GM21529 (cell line): ENCODE measurements at regions not wholly inside any gene's neighbourhood (a gene's known extent, or its start where the extent isn't known, plus 50 kb on each side); places are given as distances from the start of the nearest gene placed in this dataset.
"Not testable (repeated sequence)": the region's sequence is repeated elsewhere in the genome, so short reads cannot be mapped to it uniquely, and the experiment has no call there.

Source experiments
- ATAC-seq: cut with Tn5 transposase; IDR thresholded peaks from one replicate; pipeline ENCODE4 v1.9.1; 2021; ENCODE audit not compliant: unreplicated experiment

GRCh38 chr18:4797002-4797685, 342.0 kb upstream of the DLGAP1 start:
- no peak for ATAC-seq

DNA sequence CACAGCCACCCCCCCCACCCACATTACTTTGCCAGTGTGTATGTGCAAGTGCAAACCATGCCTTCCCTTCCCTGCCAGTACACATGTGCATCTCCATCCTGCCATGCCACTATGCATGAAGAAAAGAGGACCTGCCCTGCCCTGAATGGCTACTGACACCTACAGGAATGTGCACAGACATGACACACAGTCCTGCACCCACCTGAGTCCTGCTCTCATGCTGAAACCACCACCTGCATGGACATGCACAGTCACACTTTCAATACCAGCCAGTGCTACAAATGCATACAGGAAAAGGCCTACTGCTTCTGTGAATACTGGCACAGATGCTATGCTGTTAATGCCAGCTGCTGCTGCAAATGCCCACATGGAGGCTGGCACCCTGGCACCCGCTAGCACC, 334.4 kb upstream of the DLGAP1 start:
- no peak for ATAC-seq

- no peak for ATAC-seq
Observed at GRCh38 chr18:4781873-4782272, 326.8 kb upstream of the DLGAP1 start.

- ATAC-seq, result no peak
Observed at GRCh38 chr18:4765401-4765800, 310.3 kb upstream of the DLGAP1 start.

DNA sequence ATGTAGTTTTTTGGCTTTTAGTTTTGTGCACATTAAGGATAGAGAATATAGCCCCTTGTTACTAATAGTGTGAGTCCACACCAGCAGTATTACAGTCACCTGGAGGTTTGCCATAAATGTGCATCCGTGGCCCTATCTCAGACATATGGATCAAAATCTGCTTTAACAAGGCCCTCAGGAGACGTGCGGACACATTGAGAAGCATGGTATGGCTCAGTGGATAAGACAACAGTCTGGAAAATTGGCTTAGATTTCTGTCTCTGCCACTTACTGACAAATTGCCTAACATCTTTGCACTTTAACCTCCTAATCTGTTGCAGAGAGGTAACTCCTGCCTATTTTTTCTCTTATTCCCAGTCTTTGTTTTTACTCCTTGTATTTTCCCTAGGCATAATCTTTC, 307.2 kb upstream of the DLGAP1 start:
- ATAC-seq, result no peak

GRCh38 chr18:4758980-4759379, 303.9 kb upstream of the DLGAP1 start:
- no peak for ATAC-seq

GRCh38 chr18:4755848-4756247, 300.7 kb upstream of the DLGAP1 start:
- peak; percentile 51 for ATAC-seq

DNA sequence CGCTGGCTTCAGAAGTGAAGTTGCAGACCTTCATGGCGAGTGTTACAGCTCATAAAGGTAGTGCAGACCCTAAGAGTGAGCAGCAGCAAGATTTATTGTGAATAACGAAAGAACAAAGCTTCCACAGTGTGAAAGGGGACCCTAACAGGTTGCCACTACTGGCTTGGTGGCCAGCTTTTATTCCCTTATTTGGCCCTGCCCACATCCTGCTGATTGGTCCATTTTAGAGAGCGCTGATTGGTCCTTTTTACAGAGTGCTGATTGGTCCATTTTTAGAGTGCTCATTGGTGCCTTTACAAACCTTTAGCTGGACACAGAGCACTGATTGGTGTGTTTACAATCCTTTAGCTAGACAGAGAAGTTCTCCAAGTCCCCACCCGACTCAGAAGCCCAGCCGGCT, 298.0 kb upstream of the DLGAP1 start:
- not testable (repeated sequence) for ATAC-seq

DNA sequence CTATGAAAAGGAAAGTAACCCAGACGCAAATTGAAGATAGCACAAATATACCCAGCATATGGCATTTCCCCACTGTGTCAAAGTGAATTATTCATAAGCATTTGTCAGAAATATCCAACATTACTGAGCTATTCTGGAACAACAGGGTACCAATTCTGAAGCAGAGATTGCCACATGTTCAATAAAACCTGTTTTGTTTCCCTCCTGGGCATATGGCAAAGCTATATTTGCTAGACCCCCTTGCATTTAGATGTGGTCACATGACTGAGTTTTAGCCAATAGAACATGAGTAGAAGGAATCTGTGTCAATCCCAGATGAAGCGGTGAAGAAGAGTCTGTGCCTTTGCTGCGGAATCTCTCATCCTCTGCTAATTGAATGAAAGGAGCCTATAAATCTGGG, 296.4 kb upstream of the DLGAP1 start:
- no peak for ATAC-seq

GRCh38 chr18:4750393-4751346, 295.6 kb upstream of the DLGAP1 start:
- ATAC-seq, result no peak

- no peak for ATAC-seq
Observed at GRCh38 chr18:4748975-4749374, 293.9 kb upstream of the DLGAP1 start.

DNA sequence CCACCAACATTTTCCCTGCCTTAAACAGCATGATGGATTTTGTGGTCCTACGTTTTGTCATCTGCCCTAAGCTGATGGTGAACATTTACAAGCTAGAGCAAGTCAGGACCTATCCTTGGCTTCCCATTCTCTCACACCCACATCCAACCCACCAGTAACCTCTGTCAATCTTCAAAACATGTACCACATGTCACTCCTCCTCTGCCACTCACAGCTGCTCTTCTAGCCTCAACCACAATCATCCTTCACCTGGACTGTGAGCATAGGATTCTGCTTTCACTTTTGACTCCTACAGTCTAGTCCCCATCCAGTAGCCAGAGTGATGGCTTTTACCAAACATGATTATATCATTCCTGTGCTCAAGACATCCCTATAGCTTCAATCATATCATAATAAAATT, 279.8 kb upstream of the DLGAP1 start:
- ATAC-seq, result no peak

GRCh38 chr18:4734021-4734420, 278.9 kb upstream of the DLGAP1 start:
- no peak for ATAC-seq

DNA sequence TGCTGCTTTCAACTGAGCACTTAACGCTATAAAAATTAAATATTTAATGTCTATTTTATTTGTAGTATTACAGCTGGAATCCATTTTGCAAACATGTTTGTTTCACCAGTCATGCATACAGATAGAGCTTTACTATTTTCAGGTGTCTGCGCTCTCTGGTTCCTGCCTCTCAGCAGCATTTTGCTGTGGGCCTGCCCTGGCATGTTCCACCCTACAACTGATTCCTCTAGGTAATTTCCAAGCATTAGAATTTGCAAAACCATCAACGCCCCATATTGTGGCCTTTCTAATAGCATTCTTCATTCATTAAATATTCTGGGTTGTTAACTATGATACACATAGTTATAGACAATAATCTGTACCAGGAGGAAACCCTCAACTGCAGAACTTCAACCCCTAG, 266.4 kb upstream of the DLGAP1 start:
- no peak for ATAC-seq

DNA sequence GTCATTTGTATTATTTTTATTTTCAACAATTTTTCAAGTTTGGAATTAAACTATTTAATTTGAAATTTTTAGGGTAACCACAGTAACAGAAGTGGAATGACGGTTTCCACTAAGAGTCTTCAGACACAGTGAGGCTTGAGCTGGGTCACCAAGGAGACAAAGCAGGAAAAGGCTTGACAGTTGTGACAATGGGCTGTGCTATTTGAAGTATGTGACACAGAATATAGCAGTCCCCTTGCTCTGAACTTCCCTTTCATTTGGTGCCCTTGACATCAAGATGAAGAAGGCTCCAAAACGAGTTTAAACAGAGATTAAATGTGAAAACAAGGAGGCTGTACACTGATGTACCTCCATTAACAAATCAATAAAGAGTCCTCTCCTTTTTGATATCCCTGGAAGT, 265.4 kb upstream of the DLGAP1 start:
- no peak for ATAC-seq

- ATAC-seq, result no peak
Observed at GRCh38 chr18:4705894-4706293, 250.8 kb upstream of the DLGAP1 start.

DNA sequence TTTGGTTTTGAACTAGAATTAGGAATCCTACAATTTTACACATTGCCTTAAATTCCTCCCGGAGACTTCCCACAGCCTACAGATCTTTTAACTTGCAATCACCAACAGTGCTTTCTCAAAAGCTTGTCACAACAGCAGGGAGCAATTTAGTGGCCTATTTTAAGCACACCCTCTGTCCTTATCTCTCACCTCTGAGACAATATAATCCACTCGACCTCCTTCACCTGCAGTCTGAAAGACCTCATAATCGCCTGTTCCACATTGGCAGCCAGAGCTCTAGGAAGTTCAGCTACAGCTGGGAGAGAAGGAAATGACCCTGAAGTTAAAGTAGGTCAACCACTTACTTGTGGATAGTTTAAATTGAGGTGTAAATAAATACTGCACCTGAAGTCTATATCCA, 249.7 kb upstream of the DLGAP1 start:
- no peak for ATAC-seq

DNA sequence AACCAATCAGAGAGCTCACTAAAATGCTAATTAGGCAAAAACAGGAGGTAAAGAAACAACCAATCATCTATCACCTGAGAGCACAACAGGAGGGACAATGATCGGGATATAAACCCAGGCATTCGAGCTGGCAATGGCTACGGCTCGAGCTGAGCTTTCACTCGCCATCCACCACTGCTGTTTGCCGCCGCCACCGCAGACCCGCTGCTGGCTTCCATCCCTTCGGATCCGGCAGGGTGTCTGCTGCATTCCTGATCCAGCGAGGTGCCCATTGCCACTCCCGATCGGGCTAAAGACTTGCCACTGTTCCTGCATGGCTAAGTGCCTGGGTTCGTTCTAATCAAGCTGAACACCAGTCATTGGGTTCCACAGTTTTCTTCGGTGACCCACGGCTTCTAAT, 236.7 kb upstream of the DLGAP1 start:
- no peak for ATAC-seq

GRCh38 chr18:4678685-4679084, 223.6 kb upstream of the DLGAP1 start:
- not testable (repeated sequence) for ATAC-seq

- no peak for ATAC-seq
Observed at GRCh38 chr18:4677006-4677405, 221.9 kb upstream of the DLGAP1 start.

DNA sequence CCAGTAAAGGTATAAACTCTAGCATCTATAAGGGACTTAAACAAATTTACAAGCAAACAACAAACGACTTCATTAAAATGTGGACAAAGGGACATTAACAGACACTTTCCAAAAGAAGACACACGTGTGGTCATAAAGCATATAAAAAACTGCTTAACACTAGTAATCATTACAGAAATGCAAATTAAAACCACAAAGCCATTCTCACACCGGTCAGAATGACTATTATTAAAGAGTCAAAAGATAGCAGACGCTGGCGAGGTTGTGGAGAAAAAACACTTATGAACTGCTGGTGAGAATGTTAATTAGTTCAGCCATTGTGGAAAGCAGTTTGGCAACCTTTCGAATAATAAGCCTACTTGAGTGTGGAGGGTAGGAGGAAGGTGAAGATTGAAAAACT, 217.1 kb upstream of the DLGAP1 start:
- ATAC-seq, result no peak

DNA sequence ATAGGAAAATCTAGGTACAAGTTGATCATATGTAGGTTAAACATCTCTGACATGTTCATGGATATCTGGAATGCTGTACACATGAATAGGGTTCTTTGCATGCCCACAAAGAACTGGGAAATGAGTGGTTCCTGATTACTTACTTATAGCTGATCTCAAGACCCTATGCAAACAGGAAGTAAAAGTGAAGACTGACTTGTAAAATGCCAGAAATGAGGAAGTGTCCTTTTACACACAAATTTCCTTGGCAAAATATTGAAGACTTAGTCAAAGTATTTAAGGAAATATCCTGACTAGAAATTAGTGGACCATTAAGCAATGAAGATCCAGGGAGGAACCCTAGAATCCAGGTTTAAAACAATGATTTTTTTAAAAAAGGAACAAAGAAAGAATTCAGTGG, 203.7 kb upstream of the DLGAP1 start:
- ATAC-seq, result no peak
